Osteocyte (in vitro differentiated cells): ENCODE measurements at regions not wholly inside any gene's neighbourhood (a gene's known extent, or its start where the extent isn't known, plus 50 kb on each side); places are given as distances from the start of the nearest gene placed in this dataset.
A peak's percentile ranks its signal among the peaks of the same experiment; 100 is the strongest.

ENCODE experiments used
- DNase-seq: peaks from one replicate; pipeline ENCODE4 v3.0.0; 2021; ENCODE audit warnings: mixed read lengths; ENCODE audit not compliant: unreplicated experiment; ENCODE audit errors: extremely low spot score
- H3K27ac Mint-ChIP-seq: one replicate; pipeline ENCODE4 v1.8.0; 2021; ENCODE audit warnings: mild to moderate bottlenecking, mixed read lengths; ENCODE audit not compliant: unreplicated experiment
- H3K27me3 Mint-ChIP-seq: one replicate; pipeline ENCODE4 v1.8.0; 2021; ENCODE audit warnings: mixed read lengths; ENCODE audit not compliant: unreplicated experiment
- H3K36me3 Mint-ChIP-seq: one replicate; pipeline ENCODE4 v1.8.0; 2021; ENCODE audit warnings: mixed read lengths; ENCODE audit not compliant: unreplicated experiment
- H3K4me1 Mint-ChIP-seq: one replicate; pipeline ENCODE4 v1.8.0; 2021; ENCODE audit warnings: mixed read lengths; ENCODE audit not compliant: unreplicated experiment
- H3K4me3 Mint-ChIP-seq: one replicate; pipeline ENCODE4 v1.8.0; 2021; ENCODE audit warnings: mild to moderate bottlenecking, moderate library complexity, mixed read lengths; ENCODE audit not compliant: unreplicated experiment
- H3K9me3 Mint-ChIP-seq: one replicate; pipeline ENCODE4 v1.8.0; 2021; ENCODE audit warnings: mixed read lengths; ENCODE audit not compliant: unreplicated experiment
- CTCF ChIP-seq: fragments of 200-600 bp; sonication (generic); IDR thresholded peaks from 2 replicates; pipeline ENCODE4 v1.5.0; 2021; ENCODE audit warnings: antibody characterized with exemption, mild to moderate bottlenecking, moderate library complexity

GRCh38 chr19:31525610-31526147 is 176.4 kb upstream of the TSHZ3 start:
- Mint-ChIP-seq H3K27ac (no peak overlapping the region), H3K9me3 (peaks cover 26% of the 10 kb centered on the region), H3K27me3 (no peaks in the 10 kb centered on the region), H3K4me3 (no peak overlapping the region), H3K36me3 (no peaks in the 10 kb centered on the region), H3K4me1 (no peaks in the 10 kb centered on the region)
- no peak for TF ChIP-seq CTCF
- no peak for DNase-seq

GRCh38 chr19:31527443-31527842 is 178.2 kb upstream of the TSHZ3 start:
- TF ChIP-seq CTCF, result no peak
- peak; percentile 60 for DNase-seq
- Mint-ChIP-seq H3K9me3 (peaks cover 32% of the 10 kb centered on the region), H3K4me1 (no peaks in the 10 kb centered on the region), H3K4me3 (no peak overlapping the region), H3K27me3 (no peaks in the 10 kb centered on the region), H3K27ac (no peak overlapping the region), H3K36me3 (no peaks in the 10 kb centered on the region)

- no peak for TF ChIP-seq CTCF
- no peaks in the 10 kb centered on the region for H3K36me3 Mint-ChIP-seq
- no peak overlapping the region for H3K4me3 Mint-ChIP-seq
- H3K27ac Mint-ChIP-seq, result no peak overlapping the region
- peaks cover 32% of the 10 kb centered on the region for H3K9me3 Mint-ChIP-seq
- no peaks in the 10 kb centered on the region for H3K27me3 Mint-ChIP-seq
- peak; percentile 62 for DNase-seq
- no peaks in the 10 kb centered on the region for H3K4me1 Mint-ChIP-seq
Measured at GRCh38 chr19:31528261-31528660, 179.0 kb upstream of the TSHZ3 start.

- H3K27ac Mint-ChIP-seq, result no peak overlapping the region
- H3K4me3 Mint-ChIP-seq, result no peak overlapping the region
- no peak for TF ChIP-seq CTCF
- H3K27me3 Mint-ChIP-seq, result no peaks in the 10 kb centered on the region
- H3K4me1 Mint-ChIP-seq, result no peaks in the 10 kb centered on the region
- peak; percentile 42 for DNase-seq
- no peaks in the 10 kb centered on the region for H3K36me3 Mint-ChIP-seq
- H3K9me3 Mint-ChIP-seq, result peaks cover 32% of the 10 kb centered on the region
Measured at GRCh38 chr19:31529121-31529520, 179.9 kb upstream of the TSHZ3 start.

- no peak overlapping the region for H3K4me3 Mint-ChIP-seq
- no peak for TF ChIP-seq CTCF
- no peaks in the 10 kb centered on the region for H3K36me3 Mint-ChIP-seq
- H3K27ac Mint-ChIP-seq, result no peak overlapping the region
- peaks cover 27% of the 10 kb centered on the region for H3K9me3 Mint-ChIP-seq
- no peaks in the 10 kb centered on the region for H3K27me3 Mint-ChIP-seq
- no peaks in the 10 kb centered on the region for H3K4me1 Mint-ChIP-seq
- peak; percentile 73 for DNase-seq
Measured at GRCh38 chr19:31530781-31531180, 181.5 kb upstream of the TSHZ3 start.
